ENCODE measurements at regions not wholly inside any gene's neighbourhood (a gene's known extent, or its start where the extent isn't known, plus 50 kb on each side); places are given as distances from the start of the nearest gene placed in this dataset.
"Not testable (repeated sequence)": the region's sequence is repeated elsewhere in the genome, so short reads cannot be mapped to it uniquely, and the experiment has no call there.

GRCh38 chr4:97279391-97279790 is 863.9 kb downstream of the STPG2 start:
- DNase-seq (ENCODE audit: low read depth), result no peak
- no peak overlapping the region for H3K4me3 ChIP-seq (ENCODE audit: low read depth, low read length)
- no peak for TF ChIP-seq CTCF (IDR thresholded peaks at IDR 0.05; ENCODE audit: insufficient read depth, low read depth, low read length, missing control alignments)

- TF ChIP-seq CTCF (IDR thresholded peaks at IDR 0.05; ENCODE audit: insufficient read depth, low read depth, low read length, missing control alignments), result no peak
- no peak for DNase-seq (ENCODE audit: low read depth)
- H3K4me3 ChIP-seq (ENCODE audit: low read depth, low read length), result no peak overlapping the region
Observed at GRCh38 chr4:97300561-97300960, 842.7 kb downstream of the STPG2 start.

- no peak overlapping the region for H3K4me3 ChIP-seq (ENCODE audit: low read depth, low read length)
- no peak for TF ChIP-seq CTCF (IDR thresholded peaks at IDR 0.05; ENCODE audit: insufficient read depth, low read depth, low read length, missing control alignments)
- DNase-seq (ENCODE audit: low read depth), result no peak
Observed at GRCh38 chr4:97305351-97305750, 837.9 kb downstream of the STPG2 start.

DNA sequence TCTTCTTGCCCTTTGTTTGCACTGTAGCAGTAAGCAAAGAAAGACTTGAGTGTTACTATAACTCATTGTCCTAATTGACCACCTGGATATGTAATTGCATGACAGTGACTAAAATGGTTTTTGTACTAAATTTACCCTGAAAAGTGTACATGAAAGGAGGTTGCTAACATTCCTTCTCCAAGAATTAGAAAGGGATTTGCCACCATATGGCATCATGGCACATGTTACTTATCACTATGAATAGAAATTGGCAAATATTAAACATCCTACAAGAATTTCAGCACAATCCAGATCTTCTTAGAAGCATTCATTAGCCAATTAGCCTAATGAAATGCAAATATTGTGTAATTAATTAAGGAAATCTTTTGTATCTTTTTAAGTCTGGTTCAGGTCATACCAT is 834.2 kb downstream of the STPG2 start:
- TF ChIP-seq CTCF (IDR thresholded peaks at IDR 0.05; ENCODE audit: insufficient read depth, low read depth, low read length, missing control alignments), result no peak
- DNase-seq (ENCODE audit: low read depth), result no peak
- H3K4me3 ChIP-seq (ENCODE audit: low read depth, low read length), result no peak overlapping the region

- DNase-seq (ENCODE audit: low read depth), result no peak
- TF ChIP-seq CTCF (IDR thresholded peaks at IDR 0.05; ENCODE audit: insufficient read depth, low read depth, low read length, missing control alignments), result no peak
- no peak overlapping the region for H3K4me3 ChIP-seq (ENCODE audit: low read depth, low read length)
Observed at GRCh38 chr4:97317201-97317600, 826.1 kb downstream of the STPG2 start.

DNA sequence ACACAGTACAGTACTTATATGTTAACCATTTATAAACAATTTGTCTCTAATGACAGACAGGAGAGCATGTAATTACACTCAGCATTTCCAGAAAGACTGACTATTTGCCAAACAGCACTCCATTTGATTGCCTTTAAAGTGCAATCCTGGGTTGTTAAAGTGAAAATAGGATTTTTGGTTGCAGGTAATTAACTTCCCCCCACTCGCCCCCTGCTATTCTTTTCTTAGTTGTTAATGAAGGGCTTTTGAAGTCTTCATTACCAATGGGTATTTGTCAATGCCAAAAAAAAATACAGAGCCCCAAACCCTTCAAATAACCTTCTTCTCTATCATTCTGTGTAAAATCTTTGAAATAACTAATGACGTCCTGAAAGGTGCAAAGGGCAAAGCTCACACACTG is 825.6 kb downstream of the STPG2 start:
- DNase-seq (ENCODE audit: low read depth), result no peak
- no peak for TF ChIP-seq CTCF (IDR thresholded peaks at IDR 0.05; ENCODE audit: insufficient read depth, low read depth, low read length, missing control alignments)
- no peak overlapping the region for H3K4me3 ChIP-seq (ENCODE audit: low read depth, low read length)

DNA sequence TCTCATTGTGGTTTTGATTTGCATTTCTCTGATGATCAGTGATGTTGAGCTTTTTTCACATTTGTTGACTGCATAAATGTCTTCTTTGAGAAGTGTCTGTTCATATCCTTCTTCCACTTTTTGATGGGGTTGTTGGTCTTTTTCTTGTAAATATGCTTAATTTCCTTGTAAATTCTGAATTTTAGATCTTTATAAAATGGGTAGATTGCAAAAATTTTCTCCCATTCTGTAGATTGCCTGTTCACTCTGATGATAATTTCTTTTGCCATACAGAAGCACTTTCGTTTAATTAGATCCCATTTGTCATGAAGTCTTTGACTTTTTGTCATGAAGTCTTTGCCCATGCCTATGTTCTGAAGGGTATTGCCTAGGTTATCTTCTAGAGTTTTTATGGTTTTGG is 817.5 kb downstream of the STPG2 start:
- DNase-seq (ENCODE audit: low read depth); H3K4me3 ChIP-seq (ENCODE audit: low read depth, low read length): not testable (repeated sequence)

GRCh38 chr4:97330917-97331316 is 812.4 kb downstream of the STPG2 start:
- H3K4me3 ChIP-seq (ENCODE audit: low read depth, low read length), result no peak overlapping the region
- TF ChIP-seq CTCF (IDR thresholded peaks at IDR 0.05; ENCODE audit: insufficient read depth, low read depth, low read length, missing control alignments), result no peak
- no peak for DNase-seq (ENCODE audit: low read depth)
